GM23338 (cell line): ENCODE measurements at regions not wholly inside any gene's neighbourhood (a gene's known extent, or its start where the extent isn't known, plus 50 kb on each side); places are given as distances from the start of the nearest gene placed in this dataset.

ENCODE experiments used
- ATAC-seq: fragments of 200-7000 bp; cut with Tn5 transposase; 3 replicates; pipeline ENCODE4 v1.9.1; 2020
- DNase-seq: peaks from one replicate; pipeline ENCODE4 v3.0.0-alpha.2; 2015; ENCODE audit warnings: low spot score
- H2AFZ ChIP-seq: fragments of 200-600 bp; sonication (generic); 2 replicates; pipeline ENCODE4 v1.8.0; 2016; ENCODE audit warnings: antibody characterized with exemption, mild to moderate bottlenecking, moderate library complexity
- H3F3A ChIP-seq: fragments of 200-600 bp; sonication (generic); replicated peaks from 2 replicates; pipeline ENCODE4 v1.8.0; 2017; ENCODE audit warnings: antibody characterized with exemption, mixed run types, low read depth
- H3K27ac ChIP-seq: fragments of 200-600 bp; sonication (generic); 2 replicates; pipeline ENCODE4 v1.6.1; 2016; ENCODE audit warnings: low read depth
- H3K27me3 ChIP-seq: fragments of 200-600 bp; sonication (generic); 2 replicates; pipeline ENCODE4 v1.8.0; 2016; ENCODE audit warnings: mild to moderate bottlenecking, mixed run types, moderate library complexity; ENCODE audit not compliant: insufficient read depth
- H3K36me3 ChIP-seq: fragments of 200-600 bp; sonication (generic); 2 replicates; pipeline ENCODE4 v1.8.0; 2016; ENCODE audit warnings: mild to moderate bottlenecking; ENCODE audit not compliant: insufficient read depth
- H3K4me1 ChIP-seq: fragments of 200-600 bp; sonication (generic); 2 replicates; pipeline ENCODE4 v1.8.0; 2016; ENCODE audit warnings: mild to moderate bottlenecking, moderate library complexity; ENCODE audit not compliant: insufficient read depth
- H3K4me2 ChIP-seq: fragments of 200-600 bp; sonication (generic); 2 replicates; pipeline ENCODE4 v1.7.1; 2017; ENCODE audit warnings: mixed run types
- H3K4me3 ChIP-seq: fragments of 200-600 bp; sonication (generic); 2 replicates; pipeline ENCODE4 v1.6.1; 2016; ENCODE audit warnings: mixed run types
- H3K79me2 ChIP-seq: fragments of 200-600 bp; sonication (generic); replicated peaks from 2 replicates; pipeline ENCODE4 v1.8.0; 2017; ENCODE audit warnings: mild to moderate bottlenecking; ENCODE audit not compliant: insufficient read depth
- H3K9me2 ChIP-seq: fragments of 200-600 bp; sonication (generic); 2 replicates; pipeline ENCODE4 v1.8.0; 2017; ENCODE audit not compliant: insufficient read depth
- H4K20me1 ChIP-seq: fragments of 200-600 bp; sonication (generic); replicated peaks from 2 replicates; pipeline ENCODE4 v1.8.0; 2017; ENCODE audit warnings: mild to moderate bottlenecking; ENCODE audit not compliant: insufficient read depth
- H3K27ac Mint-ChIP-seq: 2 replicates; pipeline ENCODE4 v1.8.0; 2020; ENCODE audit warnings: inconsistent platforms, mild to moderate bottlenecking, moderate library complexity, mixed read lengths
- H3K27me3 Mint-ChIP-seq: 3 replicates; pipeline ENCODE4 v1.8.0; 2022; ENCODE audit warnings: low read depth, mild to moderate bottlenecking, moderate library complexity, mixed read lengths, inconsistent platforms; ENCODE audit not compliant: insufficient read depth, poor library complexity
- H3K36me3 Mint-ChIP-seq: 3 replicates; pipeline ENCODE4 v1.8.0; 2021; ENCODE audit warnings: low read depth, mild to moderate bottlenecking, inconsistent platforms, moderate library complexity, mixed read lengths
- H3K4me1 Mint-ChIP-seq: 3 replicates; pipeline ENCODE4 v1.8.0; 2020; ENCODE audit warnings: mild to moderate bottlenecking, inconsistent platforms, mixed read lengths
- H3K4me3 Mint-ChIP-seq: 3 replicates; pipeline ENCODE4 v1.8.0; 2021; ENCODE audit warnings: moderate library complexity, mild to moderate bottlenecking, inconsistent platforms, mixed read lengths
- H3K9me3 Mint-ChIP-seq: 3 replicates; pipeline ENCODE4 v1.8.0; 2020; ENCODE audit warnings: moderate library complexity, mild to moderate bottlenecking, inconsistent platforms, mixed read lengths
- CREB1 ChIP-seq: fragments of 250-450 bp; sonication (Bioruptor Pico); IDR thresholded peaks from 2 replicates; pipeline ENCODE4 v1.5.0; 2020; ENCODE audit warnings: low read depth, mild to moderate bottlenecking, moderate library complexity
- CTCF ChIP-seq, 2 experiments: fragments of 200-600 bp in 1 of 2; sonication (generic) in 1 of 2; conservative IDR thresholded peaks; 2 replicates each; pipeline versions ENCODE4 v1.5.1 to v1.6.1; 2016 to 2017; ENCODE audit warnings: antibody characterized with exemption in 2 of 2, low read depth in 2 of 2, mild to moderate bottlenecking in 2 of 2, moderate library complexity in 1 of 2
- ETS1 ChIP-seq: IDR thresholded peaks from 2 replicates; pipeline ENCODE4 v1.6.1; 2016; ENCODE audit warnings: antibody characterized with exemption
- EZH2 ChIP-seq: fragments of 200-600 bp; sonication (generic); IDR thresholded peaks from one replicate; pipeline ENCODE4 v1.8.0; 2017; ENCODE audit warnings: antibody characterized with exemption, mild to moderate bottlenecking, low read depth; ENCODE audit not compliant: unreplicated experiment
- EZH2phosphoT487 ChIP-seq: fragments of 200-600 bp; sonication (generic); IDR thresholded peaks from one replicate; pipeline ENCODE4 v1.8.1; 2018; ENCODE audit warnings: antibody characterized with exemption; ENCODE audit not compliant: unreplicated experiment
- JUNB ChIP-seq: IDR thresholded peaks from one replicate; pipeline ENCODE4 v1.6.1; 2016; ENCODE audit warnings: antibody characterized with exemption; ENCODE audit not compliant: unreplicated experiment
- NANOG ChIP-seq: IDR thresholded peaks from 2 replicates; pipeline ENCODE4 v1.6.1; 2016; ENCODE audit warnings: antibody characterized with exemption, borderline replicate concordance
- POLR2AphosphoS5 ChIP-seq: IDR thresholded peaks from 2 replicates; pipeline ENCODE4 v1.6.1; 2016; ENCODE audit warnings: antibody characterized with exemption, low read depth
- STAT1 ChIP-seq: IDR thresholded peaks from one replicate; pipeline ENCODE4 v1.6.1; 2016; ENCODE audit warnings: antibody characterized with exemption; ENCODE audit not compliant: unreplicated experiment
- ZNF114 ChIP-seq: fragments of 250-450 bp; sonication (Bioruptor Pico); IDR thresholded peaks from 2 replicates; pipeline ENCODE4 v1.5.0; 2020; ENCODE audit warnings: mild to moderate bottlenecking, moderate library complexity
- ZNF331 ChIP-seq: fragments of 250-450 bp; sonication (Bioruptor Pico); IDR thresholded peaks from 2 replicates; pipeline ENCODE4 v1.5.0; 2020; ENCODE audit warnings: low read depth, mild to moderate bottlenecking, moderate library complexity
- ZNF462 ChIP-seq: fragments of 250-450 bp; sonication (Bioruptor Pico); IDR thresholded peaks from 2 replicates; pipeline ENCODE4 v1.5.0; 2020; ENCODE audit warnings: mild to moderate bottlenecking, moderate library complexity

GRCh38 chr7:17710312-17710711 lies 230.0 kb downstream of the SNX13 start:
- Mint-ChIP-seq H3K4me1 (peaks cover 14% of the 10 kb centered on the region; the same call in 2 of the 3 replicates), H3K27ac (no peak overlapping the region), H3K9me3 (no peaks in the 10 kb centered on the region), H3K36me3 (no peaks in the 10 kb centered on the region), H3K4me3 (no peak overlapping the region), H3K27me3 (no peaks in the 10 kb centered on the region)
- no peak overlapping the region for H3K27ac ChIP-seq
- no peaks in the 10 kb centered on the region for H3K36me3 ChIP-seq
- no peaks in the 10 kb centered on the region for H3K4me1 ChIP-seq
- ATAC-seq, result peak; percentile 76
- H3F3A ChIP-seq, result no peaks in the 10 kb centered on the region
- TF ChIP-seq ZNF331 (CRISPR knock-in tag) (no peak), EZH2phosphoT487 (no peak), CTCF (conservative IDR thresholded peaks at IDR 0.05; ENCODE audit: low read depth in 2 of 2) (no peak), NANOG (no peak), JUNB (no peak), POLR2AphosphoS5 (no peak), ZNF114 (CRISPR knock-in tag) (no peak), CREB1 (CRISPR knock-in tag) (no peak), ETS1 (no peak), STAT1 (no peak), EZH2 (no peak)
- peak; percentile 12 for DNase-seq
- H4K20me1 ChIP-seq, result no peaks in the 10 kb centered on the region
- H3K9me2 ChIP-seq, result no peaks in the 10 kb centered on the region
- no peak overlapping the region for H3K4me2 ChIP-seq
- H3K27me3 ChIP-seq, result no peaks in the 10 kb centered on the region
- no peaks in the 10 kb centered on the region for H3K79me2 ChIP-seq
- peak overlapping the region; percentile 30; the same call in 1 of the 2 replicates for H2AFZ ChIP-seq
- no peak overlapping the region for H3K4me3 ChIP-seq

GRCh38 chr7:17713584-17713983 lies 226.7 kb downstream of the SNX13 start:
- DNase-seq (no peak), ATAC-seq (no peak)
- no peak overlapping the region for H3K27ac ChIP-seq
- H2AFZ ChIP-seq, result no peak overlapping the region
- H3K4me2 ChIP-seq, result no peak overlapping the region
- H4K20me1 ChIP-seq, result no peaks in the 10 kb centered on the region
- Mint-ChIP-seq H3K9me3 (no peaks in the 10 kb centered on the region), H3K27me3 (no peaks in the 10 kb centered on the region), H3K36me3 (no peaks in the 10 kb centered on the region), H3K4me3 (no peak overlapping the region), H3K27ac (no peak overlapping the region), H3K4me1 (peaks cover 23% of the 10 kb centered on the region)
- H3K79me2 ChIP-seq, result no peaks in the 10 kb centered on the region
- no peaks in the 10 kb centered on the region for H3F3A ChIP-seq
- 0 out of 2 replicates have a peak, but pooled peaks cover 8% of the 10 kb centered on the region for H3K4me1 ChIP-seq
- no peaks in the 10 kb centered on the region for H3K9me2 ChIP-seq
- no peaks in the 10 kb centered on the region for H3K36me3 ChIP-seq
- no peak overlapping the region for H3K4me3 ChIP-seq
- no peaks in the 10 kb centered on the region for H3K27me3 ChIP-seq
- TF ChIP-seq STAT1 (no peak), ZNF114 (CRISPR knock-in tag) (no peak), CREB1 (CRISPR knock-in tag) (no peak), EZH2phosphoT487 (no peak), ETS1 (no peak), ZNF462 (CRISPR knock-in tag) (no peak), ZNF331 (CRISPR knock-in tag) (no peak), POLR2AphosphoS5 (no peak), EZH2 (no peak)
